Limb (tissue), 2 donors: ENCODE measurements at regions not wholly inside any gene's neighbourhood (a gene's known extent, or its start where the extent isn't known, plus 50 kb on each side); places are given as distances from the start of the nearest gene placed in this dataset.

ENCODE experiments used
- DNase-seq, 2 donors: peaks; one replicate each; pipeline ENCODE4 v3.0.0-alpha.2; 2016; ENCODE audit errors: extremely low spot score in 2 of 2

DNA sequence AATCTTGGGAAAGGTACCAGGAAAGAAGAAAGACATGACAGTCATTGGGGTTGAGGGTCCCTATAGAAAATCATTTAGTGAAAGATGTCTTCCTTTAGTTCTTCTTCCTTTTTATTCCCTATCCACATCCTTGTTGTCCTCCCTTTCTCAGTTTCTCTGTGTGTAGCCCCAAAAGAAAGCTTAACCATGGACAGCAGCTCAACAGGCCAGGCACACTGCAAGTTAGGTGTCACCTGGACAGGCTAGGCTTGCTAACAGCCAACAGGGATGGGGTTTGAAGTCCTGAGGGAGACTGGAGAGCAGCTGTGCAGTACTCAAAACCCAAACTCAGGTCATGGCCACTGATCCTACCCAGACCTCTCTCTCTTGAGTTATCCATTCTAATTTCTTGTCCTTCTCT, 543.1 kb downstream of the TUSC7 start:
- DNase-seq: no peak

DNA sequence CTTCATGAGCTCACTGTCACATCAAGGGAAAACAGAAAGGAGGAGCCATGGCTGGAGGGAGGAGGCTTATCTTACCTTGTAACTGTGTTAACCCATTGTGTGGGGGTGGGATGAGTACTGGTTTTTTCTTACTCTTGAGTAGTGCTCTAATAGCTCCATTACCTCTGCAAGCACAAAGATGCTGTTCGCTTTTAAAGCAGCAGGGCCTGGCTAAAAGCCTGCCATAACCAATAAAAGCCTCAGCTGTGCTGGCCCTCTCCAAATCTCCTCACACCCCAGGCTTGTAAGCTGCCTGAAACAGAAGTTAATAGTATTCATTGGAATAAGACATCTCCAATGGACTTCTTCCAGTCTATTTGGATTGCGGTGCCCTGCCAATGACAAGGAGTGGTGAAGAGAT, 544.1 kb downstream of the TUSC7 start:
- no peak for DNase-seq

DNA sequence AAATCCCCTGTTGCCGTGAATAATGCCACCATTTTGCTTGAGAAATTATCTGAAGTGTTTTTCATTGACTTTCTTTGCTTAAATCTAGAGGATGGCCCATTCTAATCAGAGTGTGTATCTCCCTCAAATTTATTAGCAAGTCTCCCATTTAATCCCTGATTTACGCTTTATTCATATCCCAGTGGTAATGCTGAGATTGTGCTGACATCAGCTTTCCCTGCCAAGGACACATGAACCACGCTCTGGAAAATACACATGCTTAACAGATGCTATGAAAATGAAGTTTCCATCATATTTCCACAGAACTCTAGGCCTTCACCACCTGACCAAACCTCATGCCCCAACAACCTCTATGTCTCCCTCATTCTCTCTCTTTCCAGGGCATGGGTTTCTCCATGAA, 545.4 kb downstream of the TUSC7 start:
- no peak for DNase-seq

DNA sequence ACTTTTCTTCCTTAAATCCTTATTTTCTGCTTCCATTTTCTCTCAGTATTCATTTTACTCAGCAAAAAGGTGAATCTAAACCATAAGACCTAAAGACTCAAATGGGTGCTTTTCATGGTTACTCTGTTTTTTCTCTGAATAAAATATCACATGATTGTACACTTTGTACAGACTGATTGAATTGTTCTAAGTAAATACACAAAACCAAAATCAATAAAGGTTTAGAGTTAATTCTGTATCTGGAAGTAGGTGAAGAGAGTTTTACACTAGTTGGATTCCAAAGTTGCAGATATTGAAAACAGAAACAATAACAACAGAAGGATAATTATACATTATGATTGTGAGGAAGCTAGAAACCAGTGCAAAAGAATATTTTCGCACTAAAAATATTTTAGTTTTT, 546.2 kb downstream of the TUSC7 start:
- DNase-seq: no peak

DNA sequence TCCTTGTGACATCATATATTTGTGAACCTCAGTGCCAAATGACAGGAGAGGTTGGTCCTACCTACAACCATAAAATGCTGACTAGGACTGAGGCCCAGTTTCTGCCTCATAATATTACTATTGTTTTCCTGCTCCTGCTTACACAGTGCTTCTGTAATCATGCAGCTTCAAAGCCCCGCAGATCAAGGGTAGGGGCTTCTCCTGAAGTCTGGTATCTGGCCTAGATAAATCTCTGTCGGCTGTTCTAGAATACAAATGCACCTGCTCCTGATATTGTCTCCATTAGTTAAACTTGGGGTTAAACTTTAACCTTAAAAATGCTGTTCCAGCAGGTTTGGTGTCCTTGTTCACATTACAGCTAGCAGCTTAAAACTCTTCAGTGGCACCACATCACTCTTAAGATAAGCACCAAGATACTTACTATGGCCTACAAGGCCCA, 552.4 kb downstream of the TUSC7 start:
- no peak for DNase-seq

DNA sequence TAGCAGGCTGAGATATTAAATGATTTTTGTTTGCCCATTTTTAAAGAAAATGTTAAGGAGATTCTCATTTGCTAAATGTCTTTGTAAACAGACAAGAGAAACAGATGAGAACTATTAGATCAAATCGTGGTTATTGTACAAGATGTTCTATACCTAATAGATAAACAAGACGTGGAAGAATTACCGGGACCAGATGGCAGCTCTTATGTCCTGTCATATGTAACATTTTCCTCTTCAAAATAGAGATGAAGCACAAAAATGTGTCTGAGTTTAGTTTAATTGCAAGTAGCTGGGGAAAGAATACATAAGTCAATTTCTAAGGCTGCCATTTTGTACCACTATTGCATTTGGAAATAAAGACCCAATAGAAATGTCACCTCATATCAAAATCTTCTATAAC, 553.7 kb downstream of the TUSC7 start:
- no peak for DNase-seq

DNA sequence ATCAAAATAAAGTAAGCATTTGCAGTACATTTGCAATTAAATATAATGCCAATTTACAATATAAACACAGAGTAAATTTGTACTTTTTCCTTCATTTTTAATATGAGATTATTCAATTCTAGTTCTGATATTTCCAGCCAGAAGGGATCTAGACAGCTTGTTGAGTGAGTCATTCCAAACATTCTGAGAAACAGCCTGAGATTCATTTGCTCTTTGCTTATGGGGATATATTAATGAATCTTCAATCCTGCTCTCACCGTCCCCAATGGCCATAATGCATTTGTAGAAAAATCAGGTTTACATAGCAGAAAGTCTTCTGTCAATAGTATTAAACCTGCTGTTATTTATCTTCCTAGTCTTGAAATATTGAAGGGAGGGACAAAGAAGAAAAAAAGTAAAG, 554.2 kb downstream of the TUSC7 start:
- no peak for DNase-seq

DNA sequence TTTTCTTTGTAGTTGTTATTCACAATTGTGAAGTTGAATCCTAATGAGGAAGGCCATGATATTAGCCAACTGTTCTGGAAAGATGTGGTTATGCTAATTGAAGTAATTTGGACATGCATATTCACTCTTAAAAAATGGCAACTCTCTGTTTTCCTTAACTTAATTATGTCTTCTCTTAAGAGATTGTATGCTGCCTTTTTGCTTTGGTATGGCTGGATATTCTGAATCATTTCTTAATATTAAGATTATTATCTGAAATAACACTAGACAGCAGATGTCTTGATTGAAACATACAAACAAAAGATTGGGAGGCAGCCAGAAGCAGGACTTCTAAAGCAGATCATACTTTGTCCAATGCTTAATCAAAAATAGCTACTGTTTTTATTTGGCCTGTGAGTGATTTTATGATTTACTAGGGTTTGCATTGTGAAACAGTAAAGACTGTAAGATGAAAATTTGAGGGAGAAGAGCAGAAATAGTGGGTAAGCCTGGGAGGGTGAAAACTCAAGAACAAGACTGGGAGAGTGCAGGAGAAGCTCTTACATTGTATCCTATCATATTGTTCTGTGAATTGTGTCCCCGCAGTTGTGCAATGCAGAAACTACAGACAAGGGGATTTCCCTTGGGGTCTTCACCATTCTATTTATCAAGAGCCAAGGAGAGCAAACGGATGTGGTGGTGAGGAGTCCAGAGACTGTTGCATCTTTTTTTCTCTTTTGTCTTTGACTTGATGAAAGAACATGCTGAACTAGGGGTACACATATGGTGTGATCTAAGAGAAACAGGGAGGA, 554.8 kb downstream of the TUSC7 start:
- no peak for DNase-seq

DNA sequence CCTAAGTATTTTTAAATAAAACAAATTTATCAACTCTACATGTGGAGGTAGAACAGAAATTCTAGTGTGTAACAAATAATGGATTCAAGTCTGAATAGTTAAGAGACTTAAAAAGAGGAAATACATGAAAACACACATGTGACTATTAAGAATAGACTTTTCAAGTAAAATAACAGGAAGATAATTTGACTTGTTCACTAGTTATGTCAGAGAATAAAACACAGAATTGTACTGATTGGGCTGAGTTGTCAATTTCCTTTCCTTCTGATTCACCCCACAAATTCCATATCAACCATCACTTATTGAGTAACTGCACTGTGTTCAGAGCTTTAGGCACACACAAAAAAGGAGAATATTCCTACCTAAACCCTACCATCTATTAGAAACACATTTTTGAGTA, 557.2 kb downstream of the TUSC7 start:
- no peak for DNase-seq

DNA sequence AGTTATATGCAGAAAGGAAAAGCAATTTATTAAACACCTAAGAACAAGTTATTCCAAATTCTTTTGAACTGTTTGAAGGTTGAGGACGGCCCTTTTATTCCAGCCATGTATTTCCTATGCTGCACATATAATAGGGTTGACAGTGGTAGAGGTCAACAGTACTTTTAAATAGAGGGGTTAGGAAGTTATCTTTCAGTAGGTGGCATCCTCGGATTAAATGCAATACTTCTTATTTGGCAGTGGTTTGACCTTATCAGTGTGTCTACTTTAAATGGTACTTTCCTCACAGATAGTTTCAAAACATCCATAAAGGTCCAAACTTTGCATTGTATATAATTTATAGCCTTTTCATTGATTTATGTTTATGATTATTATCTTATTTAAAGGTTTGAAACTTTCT, 558.7 kb downstream of the TUSC7 start:
- no peak for DNase-seq

DNA sequence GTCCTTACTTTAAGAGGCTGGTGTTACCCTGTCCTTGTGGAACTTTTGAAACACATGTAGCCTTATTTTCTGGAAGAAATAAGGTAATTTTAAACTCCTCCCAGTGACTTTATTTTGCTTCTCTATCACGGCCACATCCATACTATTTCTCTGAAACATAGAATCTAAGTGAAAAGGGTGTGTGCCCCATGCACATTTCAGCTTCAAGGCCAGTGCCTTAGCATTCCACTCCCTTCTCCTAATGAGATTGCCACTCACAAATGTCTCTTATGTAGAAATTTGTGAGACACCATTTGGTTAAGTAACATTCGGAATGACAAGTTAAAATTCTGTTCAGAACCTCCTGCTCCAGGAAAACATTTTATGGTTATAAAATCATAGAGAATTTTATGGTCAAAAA, 562.7 kb downstream of the TUSC7 start:
- no peak for DNase-seq

DNA sequence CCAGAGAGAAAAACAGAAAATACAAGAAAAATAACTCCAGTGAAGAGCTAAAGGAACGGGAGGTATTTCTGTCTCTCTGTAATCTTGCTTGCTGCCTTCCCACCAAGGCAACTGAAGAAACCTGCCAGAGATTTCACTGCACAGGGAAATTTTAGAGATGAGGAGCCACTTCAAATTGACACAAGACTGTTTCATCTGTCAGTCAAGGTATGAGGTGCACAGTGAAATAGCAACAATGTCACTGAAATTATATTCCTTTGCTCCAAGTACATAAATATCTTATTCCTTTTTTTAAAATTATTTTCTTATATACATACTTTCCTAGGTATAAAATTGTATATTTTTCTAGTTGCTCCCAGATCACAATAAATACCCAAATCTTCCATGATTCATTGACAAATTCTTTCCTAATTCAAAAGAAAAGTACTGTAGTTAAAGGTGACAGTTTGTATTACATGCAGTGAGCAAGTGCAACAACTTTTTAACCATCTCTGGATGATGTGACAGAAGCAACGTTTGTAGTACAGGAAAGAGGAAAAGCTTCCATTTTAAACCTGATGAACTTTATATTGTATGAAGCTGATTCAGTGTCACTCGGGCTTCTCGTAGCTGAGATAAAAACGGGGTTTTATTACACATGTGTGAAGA, 563.4 kb downstream of the TUSC7 start:
- no peak for DNase-seq

DNA sequence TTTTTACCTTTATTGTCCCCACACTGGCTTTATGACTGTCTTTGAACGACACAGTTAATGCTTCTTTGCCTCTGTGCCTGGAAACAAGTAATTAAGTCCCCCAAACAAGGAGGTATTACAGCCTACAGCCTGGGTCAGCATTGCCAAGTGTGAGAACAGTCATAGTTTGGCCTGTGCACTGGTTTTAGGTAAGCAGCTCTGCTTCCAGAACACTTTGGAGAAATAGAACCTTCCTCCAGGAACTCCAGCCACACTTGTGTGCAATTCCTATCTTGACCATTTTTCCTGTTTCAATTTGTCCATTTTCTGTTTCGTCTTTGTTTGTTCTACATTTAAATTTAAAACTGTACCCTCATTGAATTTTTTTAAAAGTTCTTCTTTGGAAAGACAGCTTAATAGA, 568.2 kb downstream of the TUSC7 start:
- no peak for DNase-seq

DNA sequence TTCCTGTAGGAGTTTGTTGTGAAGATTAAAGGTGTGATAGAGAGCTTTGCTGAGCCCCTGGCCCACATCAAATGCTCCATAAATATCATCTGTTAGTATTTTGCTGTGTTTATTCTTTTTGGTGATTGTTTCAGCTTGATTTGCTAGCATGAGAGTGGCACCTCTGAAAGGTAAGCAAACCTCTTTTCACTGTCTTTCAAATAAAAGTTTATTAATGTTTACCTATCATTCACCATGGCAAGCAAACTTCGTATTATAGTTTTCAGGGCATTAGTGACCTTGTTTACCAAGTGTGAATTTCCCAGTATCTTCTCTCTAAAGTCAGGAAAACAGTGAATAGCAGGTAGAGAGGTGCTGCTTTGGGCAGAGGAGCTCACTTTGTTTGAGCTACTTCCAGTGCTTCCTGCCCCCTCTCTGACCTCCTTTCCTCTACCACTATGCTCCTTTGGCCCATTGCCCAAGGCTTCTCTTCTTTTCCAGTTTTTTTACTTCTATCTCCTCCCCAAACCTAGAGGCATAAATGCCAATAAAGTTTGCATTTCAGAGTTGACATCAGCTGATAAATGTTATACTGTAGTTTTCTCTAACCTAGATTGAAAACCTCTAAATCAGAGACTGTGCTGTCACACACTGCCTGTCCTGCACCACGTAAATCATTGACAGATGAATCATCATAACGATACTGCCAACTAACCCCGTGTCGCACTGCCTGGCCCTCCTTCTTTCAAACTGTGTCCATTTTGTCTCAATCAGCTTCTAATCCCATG, 569.0 kb downstream of the TUSC7 start:
- DNase-seq: no peak

DNA sequence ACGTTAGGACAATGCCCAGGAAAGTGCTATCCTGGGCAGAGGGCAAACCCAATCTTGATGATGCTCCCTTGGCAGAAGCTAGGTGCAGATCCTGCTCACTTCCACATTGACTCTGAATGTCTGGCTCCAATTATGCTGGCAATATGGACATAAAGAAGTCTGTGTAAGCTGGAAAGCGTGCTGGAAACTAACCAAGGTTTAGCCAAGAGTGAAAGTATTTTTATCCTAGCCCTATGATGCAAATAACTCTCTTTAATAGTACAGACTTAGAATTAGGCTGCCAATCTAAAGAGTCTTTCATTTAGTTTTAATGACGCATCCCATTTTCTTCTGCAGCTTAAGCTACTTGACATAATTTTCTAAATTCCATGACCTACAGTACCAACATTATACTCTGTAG, 571.8 kb downstream of the TUSC7 start:
- DNase-seq: peak in 1 of 2 donors; percentile 58

DNA sequence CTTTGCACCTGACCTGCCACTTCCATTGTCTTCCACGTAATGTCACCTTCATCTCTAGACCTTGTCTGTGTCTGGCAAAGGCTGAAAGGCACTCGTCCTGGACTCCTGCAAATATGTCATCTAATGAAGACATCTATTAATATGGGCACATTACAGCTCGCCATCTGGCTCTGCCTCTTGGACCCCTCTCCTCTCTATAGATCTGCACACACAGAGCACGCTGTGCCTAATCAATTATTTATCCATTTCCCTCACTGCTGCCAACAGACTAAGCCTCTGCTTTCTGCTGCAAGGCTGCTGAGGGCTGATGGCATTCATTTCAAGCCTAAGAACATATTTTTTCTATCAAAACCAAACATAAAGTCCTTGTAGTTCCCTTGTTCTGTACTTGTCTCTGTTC, 573.0 kb downstream of the TUSC7 start:
- peak; percentile 18 to 38 for DNase-seq

DNA sequence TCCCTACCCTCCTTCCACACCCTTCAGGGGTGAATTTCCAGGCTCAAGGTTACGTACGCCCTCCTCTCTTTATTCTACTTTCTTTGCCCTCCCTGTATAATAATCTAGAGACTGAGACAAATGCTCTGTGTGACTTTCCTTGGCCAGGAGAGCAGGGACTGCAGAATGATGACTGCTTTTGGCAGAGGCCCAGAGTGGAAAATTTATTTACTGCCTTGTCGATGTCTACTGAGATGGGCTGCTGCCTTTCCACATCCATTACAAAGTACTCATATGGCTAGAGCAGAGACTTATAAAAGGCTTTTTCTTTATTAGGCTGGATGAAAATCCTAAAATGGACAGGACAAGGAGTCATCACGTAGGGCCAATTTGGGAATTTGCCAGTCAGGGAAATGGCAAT, 576.2 kb downstream of the TUSC7 start:
- DNase-seq: no peak

DNA sequence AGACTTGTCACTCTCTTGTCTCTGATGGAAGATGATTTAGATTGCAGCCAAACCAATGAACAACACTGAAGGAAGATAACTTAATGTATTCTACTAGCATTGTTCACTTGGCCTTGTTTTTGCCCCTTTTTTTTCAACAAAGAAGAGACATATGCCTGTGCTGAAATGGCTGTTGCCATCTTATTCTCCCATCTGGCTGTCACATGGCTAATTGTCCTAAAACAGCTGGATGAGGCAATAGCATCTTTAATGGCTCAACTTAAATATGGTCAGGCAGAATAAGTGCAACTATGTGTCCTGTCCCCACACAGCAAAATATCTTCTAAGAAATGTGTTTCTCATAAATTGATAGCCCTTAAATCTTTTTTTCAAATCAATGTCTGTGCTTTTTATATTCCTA, 576.9 kb downstream of the TUSC7 start:
- DNase-seq: no peak

DNA sequence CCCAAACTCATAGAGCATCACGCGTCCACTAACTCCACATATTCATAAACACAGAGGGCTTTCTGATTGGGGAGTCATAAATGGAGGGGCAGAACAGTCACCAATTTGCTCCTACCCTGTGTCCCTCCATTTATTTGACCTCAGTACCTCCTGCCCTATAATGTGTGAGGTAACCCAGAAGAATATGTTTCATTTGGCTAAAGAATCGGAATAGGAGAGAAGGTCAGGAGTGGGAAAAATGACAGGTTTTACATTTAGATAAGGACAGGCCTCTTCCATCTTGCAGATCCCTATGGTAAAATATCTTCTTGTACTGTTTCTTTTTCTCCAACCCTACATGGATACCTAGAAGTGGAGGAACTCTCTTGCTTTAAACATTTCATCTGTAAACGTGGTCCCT, 578.0 kb downstream of the TUSC7 start:
- no peak for DNase-seq

DNA sequence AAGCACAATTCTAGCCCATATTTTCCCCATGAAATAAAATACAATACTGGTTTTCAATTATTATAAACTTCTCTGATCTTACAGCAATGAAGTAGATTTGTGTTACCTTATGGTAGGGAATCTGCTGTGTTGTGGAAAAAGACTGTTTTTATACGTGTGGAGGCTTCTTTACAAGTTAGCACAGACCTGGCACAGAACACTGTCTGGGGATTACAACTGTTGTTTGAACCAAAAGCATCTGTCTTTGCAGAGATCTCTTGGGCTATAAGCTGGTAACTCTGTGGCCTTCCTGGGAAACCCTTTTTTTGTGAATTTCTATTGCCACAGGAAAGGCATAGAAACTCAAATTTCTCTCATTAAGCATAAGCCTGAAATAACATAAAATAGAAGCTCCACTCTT, 581.9 kb downstream of the TUSC7 start:
- DNase-seq: no peak

DNA sequence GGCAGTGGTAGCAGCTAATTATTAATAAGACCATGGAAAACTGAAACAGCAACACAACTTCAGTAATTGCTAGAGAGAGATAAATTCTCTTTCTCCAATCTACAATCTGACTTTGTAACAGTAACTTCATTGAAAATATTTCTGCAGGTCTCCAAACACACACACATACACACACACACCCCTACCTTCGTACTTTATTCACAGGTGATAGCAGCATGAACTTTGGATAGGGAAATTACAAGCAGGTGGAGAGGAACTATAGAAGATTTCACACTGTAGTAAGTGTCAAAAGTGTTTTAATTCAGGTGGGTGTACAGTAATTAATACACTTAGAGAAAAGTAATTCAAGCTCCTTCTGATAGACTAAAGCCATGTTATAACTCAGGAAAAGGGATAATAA, 587.5 kb downstream of the TUSC7 start:
- no peak for DNase-seq

DNA sequence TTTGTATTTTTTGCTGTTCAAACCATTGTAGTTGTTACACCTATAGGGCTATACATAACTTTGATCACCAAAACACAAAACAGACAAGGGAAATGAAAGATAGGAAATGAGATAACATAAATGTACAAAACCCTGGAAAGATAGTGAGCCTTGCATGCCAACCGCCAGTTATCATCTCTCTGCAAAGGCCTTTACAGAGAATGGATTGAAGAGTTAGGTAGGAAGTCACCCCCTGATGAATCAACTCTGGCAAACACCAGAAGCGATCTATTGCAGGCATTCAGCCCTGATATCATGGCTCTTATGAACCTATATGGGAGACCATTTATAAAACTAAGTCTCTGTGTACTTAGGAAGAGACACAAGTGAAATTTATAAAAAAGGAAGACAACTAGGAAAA, 588.0 kb downstream of the TUSC7 start:
- DNase-seq: no peak

DNA sequence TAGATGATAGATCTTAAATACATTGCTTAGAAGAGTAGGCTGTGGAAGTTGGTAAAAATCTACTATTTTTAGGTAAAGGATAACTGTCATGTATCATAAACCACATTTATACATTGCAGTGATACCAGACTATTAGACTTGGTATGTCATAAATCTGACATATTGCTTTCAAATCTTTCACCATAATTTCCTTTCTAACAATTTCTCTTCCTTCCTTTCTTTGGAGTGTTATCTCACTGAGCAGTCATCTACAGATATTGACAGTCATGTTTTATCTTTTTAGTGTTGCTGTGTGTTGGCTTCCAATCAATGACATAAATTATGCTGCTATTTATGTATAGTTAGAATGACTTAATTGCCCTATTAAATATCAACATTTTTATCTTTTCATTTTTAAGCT, 588.7 kb downstream of the TUSC7 start:
- no peak for DNase-seq
